ENCODE measurements at regions not wholly inside any gene's neighbourhood (a gene's known extent, or its start where the extent isn't known, plus 50 kb on each side); places are given as distances from the start of the nearest gene placed in this dataset.

DNA sequence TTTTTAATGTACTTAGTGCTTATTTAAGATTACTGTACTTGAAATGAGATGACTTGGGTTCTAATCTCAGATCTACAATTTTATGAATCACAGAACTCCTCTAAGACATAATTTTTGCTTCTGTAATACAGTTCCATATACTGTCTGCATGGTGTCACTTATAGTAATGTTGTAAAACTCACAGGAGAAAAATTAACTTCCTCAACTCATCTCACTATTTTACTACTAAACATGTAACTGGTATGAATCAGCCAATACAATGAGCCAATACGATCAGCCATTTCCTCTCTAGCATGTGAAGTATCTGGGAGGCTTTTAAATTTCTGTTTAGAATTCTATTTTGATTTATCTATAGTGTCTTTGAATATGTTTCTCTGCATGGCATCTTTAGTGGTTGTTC, 85.3 kb downstream of the NHLRC3 start:
- TF ChIP-seq, protein P1, sequence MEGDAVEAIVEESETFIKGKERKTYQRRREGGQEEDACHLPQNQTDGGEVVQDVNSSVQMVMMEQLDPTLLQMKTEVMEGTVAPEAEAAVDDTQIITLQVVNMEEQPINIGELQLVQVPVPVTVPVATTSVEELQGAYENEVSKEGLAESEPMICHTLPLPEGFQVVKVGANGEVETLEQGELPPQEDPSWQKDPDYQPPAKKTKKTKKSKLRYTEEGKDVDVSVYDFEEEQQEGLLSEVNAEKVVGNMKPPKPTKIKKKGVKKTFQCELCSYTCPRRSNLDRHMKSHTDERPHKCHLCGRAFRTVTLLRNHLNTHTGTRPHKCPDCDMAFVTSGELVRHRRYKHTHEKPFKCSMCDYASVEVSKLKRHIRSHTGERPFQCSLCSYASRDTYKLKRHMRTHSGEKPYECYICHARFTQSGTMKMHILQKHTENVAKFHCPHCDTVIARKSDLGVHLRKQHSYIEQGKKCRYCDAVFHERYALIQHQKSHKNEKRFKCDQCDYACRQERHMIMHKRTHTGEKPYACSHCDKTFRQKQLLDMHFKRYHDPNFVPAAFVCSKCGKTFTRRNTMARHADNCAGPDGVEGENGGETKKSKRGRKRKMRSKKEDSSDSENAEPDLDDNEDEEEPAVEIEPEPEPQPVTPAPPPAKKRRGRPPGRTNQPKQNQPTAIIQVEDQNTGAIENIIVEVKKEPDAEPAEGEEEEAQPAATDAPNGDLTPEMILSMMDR (conservative IDR thresholded peaks at IDR 0.05; ENCODE audit: low read length), result no peak
- TF ChIP-seq EZH2phosphoT487 (IDR thresholded peaks at IDR 0.05; ENCODE audit: borderline replicate concordance), result no peak

All from Loucy (cell line).